D721Med (cell line): ENCODE measurements at regions not wholly inside any gene's neighbourhood (a gene's known extent, or its start where the extent isn't known, plus 50 kb on each side); places are given as distances from the start of the nearest gene placed in this dataset.
A peak's percentile ranks its signal among the peaks of the same experiment; 100 is the strongest.
"Not testable (repeated sequence)": the region's sequence is repeated elsewhere in the genome, so short reads cannot be mapped to it uniquely, and the experiment has no call there.

ENCODE experiments used
- DNase-seq: peaks from one replicate; pipeline ENCODE4 v3.0.0; 2011; ENCODE audit warnings: low spot score; ENCODE audit not compliant: insufficient read length
- FAIRE-seq: peaks from 2 replicates; lab custom pipeline; 2011; peaks lifted over from hg19 to GRCh38; lab: Jason Lieb, UNC
- CTCF ChIP-seq: IDR thresholded peaks from 2 replicates; pipeline ENCODE4 v1.5.1; 2012; ENCODE audit warnings: mild to moderate bottlenecking, control low read depth; ENCODE audit not compliant: insufficient read depth; ENCODE audit errors: missing control alignments

- DNase-seq, FAIRE-seq: not testable (repeated sequence)
Observed at GRCh38 chr2:90032269-90032668, 1340.8 kb downstream of the RPIA start.

- DNase-seq, FAIRE-seq: not testable (repeated sequence)
Observed at GRCh38 chr2:90036335-90036734, 1344.9 kb downstream of the RPIA start.

GRCh38 chr2:90039093-90039492 is 1347.6 kb downstream of the RPIA start:
- not testable (repeated sequence) for FAIRE-seq

GRCh38 chr2:90047776-90048175 is 1356.3 kb downstream of the RPIA start:
- FAIRE-seq, DNase-seq: not testable (repeated sequence)

More at GRCh38 chr2:90039093-90039492, 1347.6 kb downstream of the RPIA start:
- DNase-seq, result not testable (repeated sequence)

- DNase-seq, FAIRE-seq: not testable (repeated sequence)
Observed at GRCh38 chr2:90052113-90052631, 1360.7 kb downstream of the RPIA start.

GRCh38 chr2:90069290-90069894 is 1377.9 kb downstream of the RPIA start:
- no peak for FAIRE-seq
- TF ChIP-seq CTCF, result peak; percentile 60
- DNase-seq, result no peak

GRCh38 chr2:90076311-90076710 is 1384.8 kb downstream of the RPIA start:
- FAIRE-seq (no peak), DNase-seq (no peak)

GRCh38 chr2:90077948-90078347 is 1386.5 kb downstream of the RPIA start:
- no peak for DNase-seq
- no peak for TF ChIP-seq CTCF
- FAIRE-seq, result no peak

More at GRCh38 chr2:90076311-90076710, 1384.8 kb downstream of the RPIA start:
- TF ChIP-seq CTCF, result no peak

- no peak for FAIRE-seq
- TF ChIP-seq CTCF, result no peak
Observed at GRCh38 chr2:90079374-90079773, 1387.9 kb downstream of the RPIA start.

GRCh38 chr2:90087792-90088191 is 1396.3 kb downstream of the RPIA start:
- TF ChIP-seq CTCF, result peak; percentile 23
- DNase-seq, FAIRE-seq: not testable (repeated sequence)

More at GRCh38 chr2:90079374-90079773, 1387.9 kb downstream of the RPIA start:
- no peak for DNase-seq

- FAIRE-seq, result not testable (repeated sequence)
Observed at GRCh38 chr2:90093571-90094270, 1402.2 kb downstream of the RPIA start.

GRCh38 chr2:90097617-90098016 is 1406.1 kb downstream of the RPIA start:
- not testable (repeated sequence) for FAIRE-seq

More at GRCh38 chr2:90093571-90094270, 1402.2 kb downstream of the RPIA start:
- not testable (repeated sequence) for DNase-seq

GRCh38 chr2:90105142-90105541 is 1413.7 kb downstream of the RPIA start:
- not testable (repeated sequence) for FAIRE-seq, DNase-seq

More at GRCh38 chr2:90097617-90098016, 1406.1 kb downstream of the RPIA start:
- DNase-seq, result not testable (repeated sequence)
